GM12891 (cell line): ENCODE measurements at regions not wholly inside any gene's neighbourhood (a gene's known extent, or its start where the extent isn't known, plus 50 kb on each side); places are given as distances from the start of the nearest gene placed in this dataset.

Source experiments
- DNase-seq: peaks from one replicate; pipeline ENCODE4 v3.0.0; 2011; ENCODE audit warnings: low spot score; ENCODE audit not compliant: insufficient read length
- FAIRE-seq: peaks from 2 replicates; lab custom pipeline; 2011; peaks lifted over from hg19 to GRCh38; lab: Jason Lieb, UNC
- PAX5 ChIP-seq: IDR thresholded peaks from 2 replicates; pipeline ENCODE4 v1.6.1; 2011; ENCODE audit warnings: low read length, moderate library complexity, mild to moderate bottlenecking; ENCODE audit not compliant: insufficient read depth, severe bottlenecking
- POLR2A ChIP-seq: IDR thresholded peaks from 2 replicates; pipeline ENCODE4 v1.6.1; 2011; ENCODE audit warnings: low read depth, low read length, control low read depth
- POLR2AphosphoS5 ChIP-seq: IDR thresholded peaks from 2 replicates; pipeline ENCODE4 v1.6.1; 2011; ENCODE audit warnings: low read depth, low read length, control low read depth
- POU2F2 ChIP-seq: IDR thresholded peaks from 2 replicates; pipeline ENCODE4 v1.6.1; 2011; ENCODE audit warnings: low read depth, mild to moderate bottlenecking, control low read depth, low read length, moderate library complexity
- SPI1 ChIP-seq: IDR thresholded peaks from 2 replicates; pipeline ENCODE4 v1.6.1; 2011; ENCODE audit warnings: low read depth, low read length, control low read depth
- TAF1 ChIP-seq: IDR thresholded peaks from 2 replicates; pipeline ENCODE4 v1.6.1; 2011; ENCODE audit warnings: low read depth, low read length, control low read depth

DNA sequence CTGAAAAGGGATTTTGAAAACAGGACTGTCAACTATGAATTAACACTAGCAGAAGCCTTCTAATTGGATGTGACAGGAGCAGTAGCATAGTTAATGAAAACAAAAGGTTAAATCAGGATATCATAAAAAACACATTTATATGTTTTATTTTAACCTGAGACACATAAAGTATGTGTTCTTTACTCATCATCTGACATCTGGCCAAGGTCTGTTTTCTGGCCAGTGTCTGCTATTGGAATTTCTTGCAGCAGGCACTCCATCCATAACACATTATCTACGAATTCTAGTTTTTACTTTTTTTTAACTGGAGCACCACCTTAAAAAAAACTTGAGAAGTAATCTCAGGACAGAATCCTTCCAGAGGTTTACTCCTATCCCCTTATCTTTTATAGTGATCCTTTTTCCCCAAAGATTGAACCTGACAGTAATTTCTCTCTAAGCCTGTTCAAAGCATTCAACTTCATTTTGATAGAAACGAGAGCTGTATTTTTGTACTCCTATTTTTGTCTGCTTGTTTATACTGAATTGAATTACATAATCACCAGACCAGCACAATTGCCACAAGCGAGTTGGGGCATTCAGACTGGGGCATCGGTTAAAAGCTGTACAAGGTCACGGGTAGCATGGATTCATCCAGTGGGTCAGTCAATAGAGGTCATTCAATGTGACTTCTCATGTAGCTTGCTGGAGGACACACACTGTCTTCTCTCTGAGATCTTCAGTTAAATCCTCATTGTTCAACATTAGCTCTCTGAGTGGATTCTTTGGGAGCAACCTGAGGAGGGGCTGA lies 205.6 kb upstream of the CLINT1 start:
- FAIRE-seq = no peak
- TF ChIP-seq SPI1 (no peak), POLR2A (no peak), TAF1 (no peak), POU2F2 (no peak)
- DNase-seq = no peak

DNA sequence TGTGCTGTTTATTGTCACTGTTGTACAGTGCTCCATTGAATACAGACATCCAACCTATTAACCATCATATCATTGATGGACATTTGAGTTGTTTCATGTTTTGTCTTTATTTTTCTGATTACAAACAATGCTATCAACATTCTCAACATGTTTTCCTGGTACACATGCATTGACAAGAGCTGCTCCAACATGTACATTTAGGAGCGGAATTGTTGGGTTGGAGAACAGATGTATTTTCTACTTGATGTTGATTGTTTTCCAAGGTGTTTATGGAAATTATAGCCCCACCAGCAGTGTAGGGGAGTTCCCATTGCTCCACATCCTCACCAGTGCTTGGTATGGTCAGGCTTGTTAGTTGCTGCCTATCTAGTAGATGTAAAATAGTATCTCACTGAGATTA lies 204.1 kb upstream of the CLINT1 start:
- no peak for DNase-seq
- no peak for FAIRE-seq
- TF ChIP-seq SPI1 = no peak
- TF ChIP-seq POLR2A = no peak
- no peak for TF ChIP-seq TAF1
- TF ChIP-seq POLR2AphosphoS5 = no peak

DNA sequence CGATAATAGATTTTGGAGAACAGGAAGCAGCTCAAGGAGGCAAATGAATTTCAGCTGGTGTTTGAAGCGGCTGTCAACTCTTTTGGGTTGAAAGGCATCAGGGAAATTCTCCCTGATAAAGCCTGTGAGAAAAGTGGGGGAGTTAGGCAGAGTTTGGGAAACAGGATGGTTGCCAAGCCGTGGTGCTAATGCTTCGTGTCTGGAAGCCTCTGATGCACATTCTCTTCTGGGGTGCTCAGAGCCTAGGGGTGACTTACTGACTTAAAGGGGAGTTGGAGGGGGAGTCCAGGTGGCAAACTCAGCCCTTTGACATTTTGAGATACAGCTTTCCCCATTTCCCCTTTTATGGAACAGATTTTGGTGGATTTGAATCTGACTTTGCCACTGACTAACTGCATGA lies 202.5 kb upstream of the CLINT1 start:
- TF ChIP-seq POLR2A (no peak), POU2F2 (no peak), SPI1 (no peak), TAF1 (no peak), POLR2AphosphoS5 (no peak), PAX5 (no peak)
- FAIRE-seq = no peak
- no peak for DNase-seq

DNA sequence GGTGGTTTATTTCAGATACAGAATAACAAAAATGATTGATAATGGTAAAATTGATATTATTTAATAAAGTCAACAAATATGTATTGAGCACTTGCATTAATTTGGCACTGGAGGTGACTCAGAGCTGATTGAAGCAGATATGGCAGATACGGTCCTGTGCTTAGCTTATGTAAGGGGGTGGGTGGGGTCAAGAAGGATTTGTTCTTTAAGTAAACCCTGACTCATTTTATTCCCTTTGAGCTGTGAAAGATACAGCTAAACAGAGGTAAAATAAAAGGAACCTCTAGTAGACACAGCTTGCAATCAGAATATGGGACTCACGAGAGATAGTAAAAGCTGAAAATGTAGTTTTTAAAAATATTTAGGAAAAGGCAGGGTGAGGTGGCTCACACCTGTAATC lies 201.3 kb upstream of the CLINT1 start:
- DNase-seq (no peak), FAIRE-seq (no peak)
- TF ChIP-seq PAX5 (no peak), POLR2AphosphoS5 (no peak), TAF1 (no peak), POLR2A (no peak), SPI1 (no peak), POU2F2 (no peak)

DNA sequence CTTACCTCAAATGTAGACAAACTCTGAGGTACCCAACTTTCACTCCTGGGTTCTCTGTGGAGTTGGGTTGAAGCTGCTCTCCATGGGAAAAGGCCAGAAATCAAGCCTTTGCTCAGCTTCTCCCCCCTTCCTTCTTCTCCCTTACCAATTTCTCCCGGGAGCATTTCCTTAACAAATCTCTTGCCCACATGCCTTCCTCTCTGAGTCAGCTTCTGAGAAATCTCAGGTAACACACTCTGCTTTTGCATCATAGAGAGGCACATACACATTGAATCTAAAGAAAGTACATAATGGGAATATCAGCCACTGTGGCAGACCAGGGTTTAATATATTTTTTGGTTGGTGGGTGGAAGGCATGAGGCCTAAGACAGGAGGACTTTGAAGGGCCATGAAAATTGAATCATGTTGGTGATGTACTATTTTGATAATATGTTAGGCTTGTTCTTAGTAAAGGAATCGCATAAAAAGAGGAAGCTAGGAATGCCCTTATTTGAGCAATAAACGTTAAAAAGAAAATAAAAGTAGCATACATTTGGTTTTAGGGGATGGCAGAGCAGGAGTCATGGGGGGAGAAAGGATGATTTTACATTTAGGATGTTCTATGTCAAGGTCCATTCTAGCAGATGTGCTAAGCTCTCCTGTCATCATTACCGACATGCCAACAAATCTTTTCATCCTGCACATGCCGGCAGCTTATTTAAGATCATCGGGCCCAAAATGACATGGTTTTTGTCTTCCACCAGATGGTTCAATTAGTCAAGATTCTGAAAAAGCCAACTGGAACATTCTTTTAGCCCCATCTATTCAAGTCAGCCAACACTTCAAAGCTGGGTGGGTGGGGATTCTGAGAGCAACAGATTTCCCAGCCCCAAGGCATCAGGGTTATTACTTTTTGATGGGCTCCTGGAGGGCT lies 199.5 kb upstream of the CLINT1 start:
- no peak for DNase-seq
- FAIRE-seq = no peak

DNA sequence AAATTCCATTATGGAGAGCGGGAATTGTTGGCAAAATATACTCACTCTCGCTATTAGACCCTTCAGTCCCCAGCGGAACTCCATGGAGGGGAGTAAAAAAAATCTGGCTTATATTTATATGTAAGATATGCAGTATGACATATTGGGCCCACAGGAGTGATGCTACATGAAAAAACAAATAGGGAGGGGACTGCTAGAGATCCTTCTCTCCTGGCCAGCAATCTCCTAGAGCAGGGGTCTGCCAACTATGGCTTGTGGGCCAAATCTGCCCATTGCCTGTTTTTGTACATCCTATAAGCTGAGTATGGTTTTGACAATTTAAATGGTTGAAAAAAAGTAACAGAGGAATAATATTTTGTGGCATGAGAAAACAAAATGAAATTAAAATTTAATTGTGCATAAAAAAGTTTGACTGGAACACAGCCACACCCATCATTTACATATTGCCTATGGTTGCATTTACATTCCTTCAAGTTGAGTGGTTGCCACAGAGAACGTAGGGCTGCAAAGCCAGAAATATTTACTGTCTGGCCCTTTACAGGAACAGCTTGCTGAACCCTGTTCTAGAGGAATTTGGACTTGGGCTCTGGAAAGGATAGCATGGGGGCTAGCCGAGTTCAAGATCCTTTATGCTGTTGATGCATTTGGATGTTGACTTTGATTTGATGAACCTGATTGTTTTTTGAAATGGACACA lies 197.3 kb upstream of the CLINT1 start:
- TF ChIP-seq PAX5 (no peak), POLR2AphosphoS5 (no peak), SPI1 (no peak), POU2F2 (no peak), POLR2A (no peak), TAF1 (no peak)
- DNase-seq = no peak
- no peak for FAIRE-seq

More for the DNA sequence above, 199.5 kb upstream of the CLINT1 start:
- TF ChIP-seq SPI1 (no peak), PAX5 (no peak), POLR2AphosphoS5 (no peak), POLR2A (no peak), POU2F2 (no peak)

DNA sequence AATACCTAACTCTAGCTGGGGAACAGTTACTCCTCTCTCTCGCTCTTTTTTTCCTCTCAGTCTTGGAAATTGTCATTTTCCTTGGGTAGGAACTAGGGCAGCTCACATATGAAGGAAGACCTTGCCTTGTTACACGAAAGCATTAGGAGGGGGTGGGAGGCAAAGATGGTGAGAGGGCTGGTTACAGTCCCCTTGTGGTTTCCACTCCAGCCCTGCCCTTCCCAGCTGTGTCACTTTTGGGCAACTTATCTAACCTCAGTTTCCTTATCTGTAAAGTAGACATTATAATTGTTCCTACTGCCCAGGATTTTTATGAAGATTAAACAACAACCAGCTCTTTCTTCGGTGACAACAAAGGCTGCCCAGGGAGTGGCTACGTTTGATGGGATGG lies 196.2 kb upstream of the CLINT1 start:
- TF ChIP-seq POLR2AphosphoS5 = no peak
- TF ChIP-seq POU2F2 = no peak
- no peak for TF ChIP-seq SPI1
- TF ChIP-seq POLR2A = no peak
- no peak for TF ChIP-seq TAF1
- TF ChIP-seq PAX5 = no peak
- FAIRE-seq (no peak), DNase-seq (no peak)

DNA sequence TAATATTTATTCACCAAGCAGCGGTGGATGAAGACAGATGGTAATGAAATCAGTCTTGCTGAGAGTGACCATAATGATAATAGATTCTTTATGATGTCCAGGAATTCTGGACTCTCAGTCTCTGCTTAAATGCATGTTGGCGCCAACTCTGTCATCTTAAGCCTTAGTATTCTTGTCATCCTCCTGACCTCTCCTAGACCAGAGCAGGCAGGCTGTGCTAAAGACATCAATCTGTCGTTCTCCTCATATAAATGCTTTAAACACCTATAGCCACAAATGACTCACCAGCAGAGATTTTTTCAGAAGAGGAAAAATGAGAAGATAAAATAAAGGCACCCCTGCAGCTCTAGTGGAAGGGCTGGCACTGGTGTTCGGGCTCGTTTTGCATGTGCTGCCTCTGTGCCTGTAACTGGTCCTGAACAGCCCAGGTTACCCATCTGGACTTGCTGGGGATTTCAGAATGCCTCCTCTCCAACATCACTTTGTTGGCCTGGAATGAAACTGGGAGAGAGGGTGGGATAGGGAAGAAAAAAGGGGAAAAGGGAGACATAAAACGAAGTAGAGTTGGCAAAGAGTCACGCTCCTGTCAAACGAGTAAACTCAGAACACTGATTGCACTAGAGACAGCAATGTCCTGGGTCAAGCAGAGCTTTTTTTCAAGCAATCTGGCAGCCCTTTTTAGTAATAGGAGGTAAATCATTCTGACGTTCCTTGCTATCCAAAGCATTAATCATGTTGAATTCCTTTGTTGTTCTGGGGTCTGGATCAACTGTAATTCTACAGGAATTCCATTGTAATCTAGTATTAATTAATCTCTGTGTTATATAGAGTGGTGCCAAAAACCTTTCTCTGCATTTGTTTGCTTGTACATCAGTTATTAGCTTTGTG lies 195.5 kb upstream of the CLINT1 start:
- TF ChIP-seq POU2F2 (no peak), POLR2AphosphoS5 (no peak), PAX5 (no peak), POLR2A (no peak), SPI1 (no peak), TAF1 (no peak)
- FAIRE-seq (no peak), DNase-seq (no peak)

DNA sequence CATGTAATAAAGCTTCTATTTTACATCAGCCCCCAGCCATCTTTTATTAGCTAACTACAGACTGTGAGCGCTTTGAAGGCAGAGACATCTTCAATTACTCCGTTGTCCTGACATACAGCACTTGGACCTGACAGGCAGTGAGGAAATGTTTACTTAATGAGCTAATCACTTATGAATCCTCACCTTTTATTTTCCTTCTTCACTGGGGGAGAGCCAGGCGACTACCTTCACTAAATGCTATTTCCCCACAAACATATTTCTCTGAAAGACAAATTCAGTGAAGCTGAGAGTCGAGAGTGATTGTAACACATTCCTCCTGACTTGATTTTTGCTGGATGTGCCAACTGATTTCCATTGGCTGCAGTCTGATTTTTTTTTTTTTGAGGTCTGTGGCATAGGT lies 192.1 kb upstream of the CLINT1 start:
- no peak for TF ChIP-seq POLR2A
- no peak for TF ChIP-seq TAF1
- TF ChIP-seq SPI1 = no peak
- no peak for TF ChIP-seq PAX5
- TF ChIP-seq POLR2AphosphoS5 = no peak
- TF ChIP-seq POU2F2 = no peak
- no peak for FAIRE-seq
- no peak for DNase-seq
